HG03432 (cell line): ENCODE measurements at regions not wholly inside any gene's neighbourhood (a gene's known extent, or its start where the extent isn't known, plus 50 kb on each side); places are given as distances from the start of the nearest gene placed in this dataset.

Experiments used
- ATAC-seq: cut with Tn5 transposase; IDR thresholded peaks from one replicate; pipeline ENCODE4 v1.9.1; 2021; ENCODE audit warnings: mild to moderate bottlenecking, moderate library complexity; ENCODE audit not compliant: unreplicated experiment

DNA sequence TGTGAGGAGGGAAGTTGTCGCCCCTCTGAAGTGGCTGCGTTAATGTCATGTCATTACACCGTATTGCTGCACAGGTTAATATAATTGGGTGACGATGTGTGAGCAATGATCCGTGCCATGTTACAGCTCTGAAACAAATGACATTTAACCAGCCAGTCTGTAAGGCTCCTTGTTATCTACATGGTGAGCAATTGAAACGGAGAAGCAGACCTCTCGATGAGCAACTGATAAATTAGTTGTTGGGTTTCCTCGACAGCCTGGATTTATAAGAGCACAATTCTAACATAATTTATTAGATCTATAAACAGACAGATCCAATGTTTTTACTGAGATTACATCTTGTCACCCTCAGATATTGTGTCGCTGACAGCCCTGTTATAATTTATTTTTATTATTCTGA, 49.9 kb upstream of the MAFB start:
- ATAC-seq: no peak

- ATAC-seq: no peak
These were observed 50.8 kb upstream of the MAFB start for GRCh38 chr20:40739841-40740240.

GRCh38 chr20:40741507-40742106, 52.6 kb upstream of the MAFB start:
- ATAC-seq: no peak

DNA sequence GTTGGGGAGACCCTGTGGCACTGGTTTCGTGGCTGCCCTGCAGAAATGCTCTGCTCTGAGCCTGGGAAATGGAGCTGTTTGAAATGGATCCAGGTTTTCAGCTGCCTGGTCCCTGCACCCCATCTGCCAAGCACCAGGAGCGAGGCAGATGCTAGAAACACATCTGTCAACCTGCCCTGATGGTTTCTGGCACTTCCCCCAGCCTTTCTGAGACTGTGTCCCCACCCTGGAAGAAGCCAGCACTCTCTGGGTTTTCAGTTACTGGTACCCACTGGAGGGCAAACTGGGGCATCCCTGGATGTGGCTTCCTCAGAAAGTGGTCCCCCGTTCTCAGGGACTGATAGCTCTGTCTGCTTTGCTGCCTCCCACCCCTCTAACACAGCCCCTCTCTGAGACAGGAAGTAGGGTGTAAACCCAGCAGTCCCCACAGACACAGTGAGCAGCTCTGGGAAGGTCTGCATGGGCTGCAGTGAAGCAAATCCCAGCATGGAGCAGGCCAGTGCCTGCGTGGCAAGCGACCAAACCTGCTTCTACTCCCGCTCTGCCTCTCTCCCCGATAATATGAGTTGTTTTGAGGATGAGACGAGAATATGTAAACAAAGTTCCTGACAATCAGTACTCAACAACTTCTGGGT, 54.2 kb upstream of the MAFB start:
- no peak for ATAC-seq

DNA sequence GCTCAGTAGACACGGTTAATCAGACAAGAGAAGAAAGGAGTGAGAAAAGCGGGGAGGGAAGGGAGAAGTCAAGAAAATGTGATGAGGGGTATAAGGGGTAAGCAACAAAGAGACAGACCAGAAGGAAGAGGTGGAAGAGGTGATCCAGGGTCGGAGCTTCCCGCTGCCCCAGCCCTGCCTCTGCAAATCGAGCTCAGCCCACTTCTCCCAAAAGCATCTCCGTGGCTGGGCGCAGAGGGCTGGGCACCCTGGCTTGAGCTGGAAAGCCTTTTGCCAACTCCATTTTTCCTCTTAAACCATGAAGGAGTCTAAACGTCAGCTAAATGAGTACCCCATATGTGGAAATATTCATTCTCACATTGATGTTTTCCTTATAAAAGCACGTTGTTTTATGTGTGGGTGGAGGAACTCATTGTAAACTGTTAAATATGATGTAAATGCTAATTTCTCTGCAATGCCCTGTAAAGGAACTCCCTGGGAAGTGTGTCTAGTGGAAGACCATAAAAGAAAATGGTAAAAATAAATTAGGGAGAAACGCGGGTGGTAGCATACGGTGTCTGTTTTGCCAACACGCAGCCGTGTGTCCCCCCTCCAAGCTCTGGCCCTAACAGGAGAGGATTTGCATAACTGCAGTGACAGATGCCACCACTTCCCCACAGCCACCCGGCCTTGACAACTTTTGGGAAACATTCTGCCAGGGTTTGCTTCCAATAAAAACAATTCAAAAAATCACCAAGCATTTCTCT, 55.2 kb upstream of the MAFB start:
- no peak for ATAC-seq

DNA sequence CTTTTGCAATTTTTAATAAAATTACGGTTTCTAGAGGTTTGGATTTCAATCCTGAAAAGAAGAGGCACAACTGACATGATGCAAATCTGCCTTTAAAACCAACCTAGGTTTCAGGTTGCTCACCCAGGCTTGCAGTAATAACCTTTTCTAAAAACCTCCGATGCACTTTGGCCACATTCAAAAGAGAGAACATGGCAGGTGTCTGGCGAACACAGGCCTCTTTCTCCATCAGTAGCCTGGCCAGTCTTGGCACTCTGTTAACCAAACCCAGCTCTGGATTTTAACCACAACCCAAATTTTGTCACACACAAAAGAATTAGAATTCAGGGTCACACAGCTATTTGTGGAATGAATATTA, 55.8 kb upstream of the MAFB start:
- ATAC-seq: no peak

GRCh38 chr20:40746251-40746650, 57.2 kb upstream of the MAFB start:
- no peak for ATAC-seq

- ATAC-seq: no peak
These were observed 59.1 kb upstream of the MAFB start for GRCh38 chr20:40748182-40748581.

DNA sequence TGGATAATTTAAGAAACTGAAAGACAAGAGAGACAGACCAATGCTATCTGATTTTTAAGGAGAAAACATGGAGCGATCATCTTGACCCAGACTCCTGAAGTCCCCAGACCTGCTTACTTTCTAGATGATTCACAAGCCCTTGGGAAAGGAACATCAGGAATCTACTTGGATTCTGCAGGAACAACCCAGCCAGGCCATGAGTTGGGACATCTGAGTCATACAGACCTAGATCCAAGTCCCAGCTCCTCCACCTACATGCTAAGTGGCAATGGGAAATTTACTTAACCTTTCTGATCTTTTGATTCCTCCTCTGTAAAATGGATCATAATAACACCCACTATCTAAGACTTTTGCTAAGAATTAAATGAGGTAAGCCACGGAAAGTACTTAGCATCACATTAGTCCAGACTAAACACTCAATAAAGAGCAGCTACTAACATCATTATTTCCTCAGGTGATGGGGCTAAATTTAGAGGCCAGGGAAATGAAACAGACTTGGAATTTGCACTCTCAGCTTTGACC, 61.0 kb upstream of the MAFB start:
- no peak for ATAC-seq

- ATAC-seq: no peak
These were observed 61.6 kb upstream of the MAFB start for GRCh38 chr20:40750541-40751035.

GRCh38 chr20:40753472-40753871, 64.4 kb upstream of the MAFB start:
- ATAC-seq: no peak

GRCh38 chr20:40754339-40754943, 65.4 kb upstream of the MAFB start:
- no peak for ATAC-seq

DNA sequence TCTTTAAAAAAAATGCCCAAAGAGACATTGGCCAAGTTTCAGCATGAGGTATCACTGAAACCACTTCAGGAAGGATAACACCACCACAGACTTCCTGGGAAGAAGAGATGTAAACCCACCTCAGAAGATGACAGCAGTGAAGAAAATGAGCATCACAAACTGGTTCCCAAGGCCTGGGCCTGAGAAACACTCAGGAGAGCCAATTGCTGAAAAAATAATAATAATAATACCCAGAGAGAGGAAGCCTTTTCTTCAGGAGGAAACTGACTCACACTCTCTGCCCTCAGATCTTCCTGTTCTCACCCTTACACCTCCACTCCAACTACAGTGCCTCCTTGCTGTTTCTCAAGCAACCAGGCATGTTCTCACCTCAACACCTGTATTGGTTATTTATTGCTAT, 68.1 kb upstream of the MAFB start:
- no peak for ATAC-seq

- ATAC-seq: no peak
These were observed 69.8 kb upstream of the MAFB start for GRCh38 chr20:40758790-40759189.

DNA sequence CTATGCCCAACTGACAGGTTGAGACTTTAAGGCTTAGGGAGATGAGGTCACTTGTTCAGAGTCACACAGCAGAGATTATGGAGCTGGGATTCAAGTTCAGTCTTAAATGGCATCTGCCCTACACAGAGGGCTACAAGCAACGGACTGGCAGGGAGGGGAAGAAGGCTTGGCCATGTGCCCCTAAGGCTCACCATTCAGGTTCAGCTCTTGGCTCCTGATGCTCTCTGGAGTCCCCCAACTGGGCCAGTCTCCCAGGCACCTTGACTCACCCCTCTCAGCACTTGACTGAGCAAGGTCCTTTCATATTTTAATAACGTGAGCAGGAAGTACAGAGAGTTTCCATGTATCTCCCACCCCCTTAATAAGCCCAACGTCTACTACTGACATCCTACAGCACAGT, 71.4 kb upstream of the MAFB start:
- no peak for ATAC-seq

- ATAC-seq: no peak
These were observed 74.7 kb upstream of the MAFB start for GRCh38 chr20:40763646-40764295.

- no peak for ATAC-seq
These were observed 76.9 kb upstream of the MAFB start for GRCh38 chr20:40765814-40766480.

GRCh38 chr20:40766790-40767614, 78.0 kb upstream of the MAFB start:
- ATAC-seq: no peak

DNA sequence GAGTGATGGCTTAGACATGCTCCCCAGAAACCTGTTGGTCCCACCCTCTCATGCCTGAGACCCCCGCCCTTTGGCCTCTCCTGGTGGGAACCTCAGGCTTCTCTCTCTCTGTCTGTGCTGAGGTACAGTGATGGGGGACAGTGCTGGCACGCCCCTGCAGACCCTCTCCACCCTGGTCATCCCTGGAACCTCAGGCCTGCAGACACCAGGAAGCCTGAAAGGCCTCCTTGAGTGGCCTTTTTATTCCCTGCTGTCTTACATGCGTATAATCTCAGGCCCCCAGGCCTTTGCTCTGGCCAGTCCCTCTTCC, 78.5 kb upstream of the MAFB start:
- no peak for ATAC-seq

DNA sequence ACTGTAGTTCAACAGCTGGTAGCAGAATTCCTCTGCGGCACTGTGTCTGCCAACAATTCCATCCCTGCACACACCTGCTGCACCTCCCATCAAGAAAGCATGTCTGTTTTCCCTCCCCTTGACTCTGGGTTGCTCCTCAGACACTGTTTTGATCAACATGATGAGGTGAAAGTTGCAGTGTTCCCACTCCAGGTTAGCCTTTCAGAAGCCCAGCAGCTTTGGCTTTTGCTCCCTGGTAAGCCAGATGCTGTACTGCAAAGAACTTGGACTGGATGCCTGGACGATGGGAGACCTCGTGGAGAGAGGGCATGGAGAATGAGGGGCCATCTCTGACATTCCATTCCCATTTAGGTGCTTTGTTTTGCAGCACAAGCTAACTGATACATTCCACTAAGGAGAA, 79.1 kb upstream of the MAFB start:
- no peak for ATAC-seq
